Ovary (tissue), 7 donors: ENCODE measurements at regions not wholly inside any gene's neighbourhood (a gene's known extent, or its start where the extent isn't known, plus 50 kb on each side); places are given as distances from the start of the nearest gene placed in this dataset.

Experiments used
- DNase-seq, 5 donors: peaks; one replicate each; pipeline ENCODE4 v3.0.0-alpha.2; 2019 to 2020
- H3K27ac ChIP-seq, 2 donors: fragments of 200-600 bp; one replicate each; pipeline versions ENCODE4 v1.5.1 to v1.8.0; 2019 to 2022
- H3K27me3 ChIP-seq: fragments of 200-600 bp; one replicate; pipeline ENCODE4 v1.8.0; 2022
- H3K36me3 ChIP-seq: fragments of 200-600 bp; sonication (generic); one replicate; pipeline ENCODE4 v1.5.1; 2019
- H3K4me1 ChIP-seq: one replicate; pipeline ENCODE4 v1.8.1; 2013; ENCODE audit warnings: mild to moderate bottlenecking, moderate library complexity; ENCODE audit not compliant: insufficient read depth
- H3K4me3 ChIP-seq: fragments of 200-600 bp; sonication (generic); one replicate; pipeline ENCODE4 v1.5.1; 2017
- H3K9me3 ChIP-seq, 2 donors: fragments of 200-600 bp in 1 of 2; sonication (generic) in 1 of 2; one replicate each; pipeline versions ENCODE4 v1.5.1 to v1.8.1; 2013 to 2019; ENCODE audit warnings: mild to moderate bottlenecking in 1 of 2, moderate library complexity in 1 of 2
- EP300 ChIP-seq: sonication (generic); formaldehyde crosslinking; IDR thresholded peaks from one replicate; pipeline ENCODE4 v1.6.1; 2017; ENCODE audit warnings: antibody characterized with exemption
- POLR2A ChIP-seq: fragments of 450-650 bp; IDR thresholded peaks from one replicate; pipeline ENCODE4 v1.6.1; 2017; ENCODE audit warnings: antibody characterized with exemption, mild to moderate bottlenecking, moderate library complexity
- WGBS, 3 donors: extraction: QIAGEN DNeasy Blood & Tissue Kit in 1 of 3; methylation state at CpG; one replicate each; pipeline versions ENCODE4 v1.1.5 to v1.1.7; 2013 to 2017; 5-methylcytosine and 5-hydroxymethylcytosine counted together
- intact Hi-C, 4 donors: fragments of 100-400 bp; cut with DNase I; formaldehyde crosslinking; loops; one replicate each; pipeline versions ENCODE4 v1.11.0 to v1.15.1; 2022 to 2023
- TF ChIP-seq, protein P1 (sequence below), 3 donors: fragments of 450-650 bp in 2 of 3; fragments of 200-600 bp in 1 of 3; IDR thresholded peaks; one replicate each; pipeline versions ENCODE4 v1.5.1 to v1.8.0; 2016 to 2022; ENCODE audit warnings: antibody characterized with exemption in 3 of 3, mild to moderate bottlenecking in 1 of 3
- donor health status: DM: no; HTN: no; CAD: no; lungs with moderate emphysema.
- donor health status: DM: no; HTN: no; CAD: no.
- donor health status: Bipolar disorder and iron deficiency.
- donor health status: DM: no; HTN: no; CAD: no.
- donor health status: DM: yes; HTN: yes; CAD: no.

DNA sequence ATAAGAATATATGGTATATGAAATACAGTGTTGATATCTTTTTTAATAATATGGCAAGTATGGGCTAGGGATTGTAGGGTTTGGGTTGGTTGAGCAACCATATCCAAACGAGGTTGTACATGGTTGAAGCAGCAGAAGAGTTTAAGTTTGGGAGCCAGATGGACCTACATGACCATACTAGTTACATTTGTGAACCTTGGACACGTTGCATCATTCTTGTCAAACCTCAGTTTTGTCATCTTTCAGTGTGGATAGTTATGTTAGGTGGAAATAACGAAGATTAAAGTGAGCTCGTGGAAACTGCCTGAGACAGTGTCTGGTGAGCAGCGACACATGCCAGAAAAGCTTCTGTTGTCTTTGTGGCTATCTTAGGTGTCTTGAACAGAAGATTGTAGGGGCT lies 307.1 kb upstream of the KIRREL3 start:
- H3K9me3 ChIP-seq = no peaks in the 10 kb centered on the region
- 67 to 71% (median 68%) methylated on average over 5 of the region's 5 CpGs for WGBS, 3 donors
- no peak for DNase-seq
- H3K36me3 ChIP-seq = no peaks in the 10 kb centered on the region
- no peak overlapping the region for H3K4me3 ChIP-seq
- H3K27me3 ChIP-seq = no peaks in the 10 kb centered on the region
- TF ChIP-seq, protein P1, sequence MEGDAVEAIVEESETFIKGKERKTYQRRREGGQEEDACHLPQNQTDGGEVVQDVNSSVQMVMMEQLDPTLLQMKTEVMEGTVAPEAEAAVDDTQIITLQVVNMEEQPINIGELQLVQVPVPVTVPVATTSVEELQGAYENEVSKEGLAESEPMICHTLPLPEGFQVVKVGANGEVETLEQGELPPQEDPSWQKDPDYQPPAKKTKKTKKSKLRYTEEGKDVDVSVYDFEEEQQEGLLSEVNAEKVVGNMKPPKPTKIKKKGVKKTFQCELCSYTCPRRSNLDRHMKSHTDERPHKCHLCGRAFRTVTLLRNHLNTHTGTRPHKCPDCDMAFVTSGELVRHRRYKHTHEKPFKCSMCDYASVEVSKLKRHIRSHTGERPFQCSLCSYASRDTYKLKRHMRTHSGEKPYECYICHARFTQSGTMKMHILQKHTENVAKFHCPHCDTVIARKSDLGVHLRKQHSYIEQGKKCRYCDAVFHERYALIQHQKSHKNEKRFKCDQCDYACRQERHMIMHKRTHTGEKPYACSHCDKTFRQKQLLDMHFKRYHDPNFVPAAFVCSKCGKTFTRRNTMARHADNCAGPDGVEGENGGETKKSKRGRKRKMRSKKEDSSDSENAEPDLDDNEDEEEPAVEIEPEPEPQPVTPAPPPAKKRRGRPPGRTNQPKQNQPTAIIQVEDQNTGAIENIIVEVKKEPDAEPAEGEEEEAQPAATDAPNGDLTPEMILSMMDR (IDR thresholded peaks at IDR 0.05) = no peak
- TF ChIP-seq EP300 (no peak), POLR2A (no peak)
- no peak overlapping the region for H3K27ac ChIP-seq
- intact Hi-C loops = no loop called here
- H3K4me1 ChIP-seq = no peaks in the 10 kb centered on the region

DNA sequence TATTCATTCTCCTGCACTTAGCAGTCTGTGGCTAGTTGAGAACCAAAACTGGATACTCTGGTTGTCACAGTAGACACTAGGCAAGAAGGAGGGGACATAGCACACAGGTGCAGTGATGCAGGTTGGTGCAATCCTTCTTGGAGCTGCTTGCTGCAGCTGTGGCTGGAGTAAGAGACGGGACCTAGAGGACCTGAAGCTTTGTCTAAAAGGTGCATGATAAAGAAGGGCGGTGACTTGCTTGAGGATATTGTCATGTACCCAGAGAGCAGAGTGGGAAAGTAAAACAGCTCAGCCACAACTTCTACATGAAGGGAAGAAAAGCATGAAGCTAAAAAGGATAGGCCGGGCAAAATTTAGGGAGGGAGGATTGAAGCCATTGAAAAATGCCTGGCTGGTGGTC lies 304.1 kb upstream of the KIRREL3 start:
- Histone ChIP-seq H3K9me3 (no peaks in the 10 kb centered on the region), H3K4me3 (no peak overlapping the region), H3K4me1 (no peaks in the 10 kb centered on the region), H3K36me3 (no peaks in the 10 kb centered on the region), H3K27ac (no peak overlapping the region), H3K27me3 (no peaks in the 10 kb centered on the region)
- 66 to 88% (median 85%) methylated on average over 3 of the region's 3 CpGs for WGBS, 3 donors
- TF ChIP-seq POLR2A (no peak), EP300 (no peak)
- TF ChIP-seq, protein P1 (IDR thresholded peaks at IDR 0.05) = no peak
- intact Hi-C loops = no loop called here
- no peak for DNase-seq

DNA sequence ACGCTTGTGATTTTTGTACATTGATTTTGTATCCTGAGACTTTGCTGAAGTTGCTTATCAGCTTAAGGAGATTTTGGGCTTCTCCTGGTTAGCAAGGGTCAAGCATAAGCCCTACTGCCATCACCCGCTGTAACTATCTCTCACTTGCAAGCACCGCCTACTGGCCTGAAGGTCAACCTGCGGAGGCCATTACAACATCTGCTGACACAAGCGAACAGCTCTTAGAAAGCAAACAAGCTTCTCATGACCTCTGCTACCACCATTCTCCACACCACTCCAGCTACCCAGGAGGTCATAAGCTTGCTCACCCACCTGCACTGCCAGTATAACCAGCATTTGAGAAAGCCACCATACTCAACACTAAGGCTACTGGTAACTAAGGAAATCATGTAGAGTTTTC lies 288.4 kb upstream of the KIRREL3 start:
- H3K4me1 ChIP-seq = no peaks in the 10 kb centered on the region
- no peak for DNase-seq
- WGBS, 3 donors = 83 to 96% (median 88%) methylated on average over 5 of the region's 5 CpGs
- no peak for TF ChIP-seq EP300
- TF ChIP-seq, protein P1 (IDR thresholded peaks at IDR 0.05) = no peak
- no peak overlapping the region for H3K4me3 ChIP-seq
- no peaks in the 10 kb centered on the region for H3K27me3 ChIP-seq
- H3K27ac ChIP-seq = no peak overlapping the region
- intact Hi-C loops = no loop called here
- H3K36me3 ChIP-seq = no peaks in the 10 kb centered on the region
- H3K9me3 ChIP-seq = no peaks in the 10 kb centered on the region

DNA sequence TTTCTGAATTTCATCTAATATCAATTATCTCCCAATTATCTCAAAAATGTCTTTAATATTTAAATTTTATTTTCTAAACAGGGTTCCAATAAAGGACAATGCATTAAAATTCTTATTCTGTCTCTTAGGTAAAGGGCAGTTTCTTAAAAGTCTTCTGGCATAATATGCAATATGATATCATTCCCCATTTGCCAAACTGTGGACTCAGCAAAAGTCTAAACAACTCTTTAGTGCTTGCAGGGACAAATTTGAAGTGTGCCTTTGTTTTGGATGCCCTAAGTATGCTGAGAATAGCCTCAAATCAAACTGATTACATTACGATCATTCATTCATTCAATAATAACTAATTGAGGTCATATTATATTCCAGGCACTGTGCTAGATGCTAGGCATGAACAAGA lies 281.0 kb upstream of the KIRREL3 start:
- no peaks in the 10 kb centered on the region for H3K4me1 ChIP-seq
- no peaks in the 10 kb centered on the region for H3K36me3 ChIP-seq
- 76 to 86% (median 78%) methylated on average over 1 of the region's 1 CpG for WGBS, 3 donors
- TF ChIP-seq POLR2A (no peak), EP300 (no peak)
- intact Hi-C loops = no loop called here
- no peaks in the 10 kb centered on the region for H3K27me3 ChIP-seq
- DNase-seq = no peak
- H3K9me3 ChIP-seq = no peaks in the 10 kb centered on the region
- H3K27ac ChIP-seq = no peak overlapping the region
- H3K4me3 ChIP-seq = no peak overlapping the region

DNA sequence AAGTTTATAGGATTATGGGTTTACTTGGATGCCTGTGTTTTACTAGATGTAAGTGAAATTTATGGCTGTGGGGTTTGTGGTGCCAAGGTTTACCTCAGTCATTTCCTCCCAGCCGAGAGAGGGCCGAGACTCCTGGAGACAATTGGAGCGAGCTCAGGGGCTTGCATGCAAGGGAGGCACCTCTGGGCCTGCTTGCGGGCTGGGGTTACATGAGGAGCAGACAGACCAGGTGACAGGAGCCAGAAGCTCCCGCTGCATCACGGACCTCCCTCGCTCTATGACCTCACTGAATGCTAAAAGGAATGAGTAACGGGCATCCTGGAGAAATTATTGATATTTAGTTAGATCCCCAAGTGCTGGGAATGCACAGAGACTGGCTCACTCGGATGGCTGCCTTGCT lies 275.2 kb upstream of the KIRREL3 start:
- WGBS, 3 donors = 22 to 36% (median 33%) methylated on average over 9 of the region's 9 CpGs
- H3K4me3 ChIP-seq = no peak overlapping the region
- no peaks in the 10 kb centered on the region for H3K27me3 ChIP-seq
- no peaks in the 10 kb centered on the region for H3K36me3 ChIP-seq
- no peaks in the 10 kb centered on the region for H3K4me1 ChIP-seq
- TF ChIP-seq POLR2A = no peak
- no peak for TF ChIP-seq EP300
- TF ChIP-seq, protein P1 (IDR thresholded peaks at IDR 0.05) = no peak
- intact Hi-C loops = no loop called here
- no peak overlapping the region for H3K27ac ChIP-seq
- no peak for DNase-seq
- H3K9me3 ChIP-seq = no peaks in the 10 kb centered on the region
